ENCODE measurements at regions not wholly inside any gene's neighbourhood (a gene's known extent, or its start where the extent isn't known, plus 50 kb on each side); places are given as distances from the start of the nearest gene placed in this dataset.
A peak's percentile ranks its signal among the peaks of the same experiment; 100 is the strongest.
"Not testable (repeated sequence)": the region's sequence is repeated elsewhere in the genome, so short reads cannot be mapped to it uniquely, and the experiment has no call there.

- H3K9me1 ChIP-seq (ENCODE audit: insufficient read depth, low read length); H3K9ac ChIP-seq (ENCODE audit: low read depth, low read length); H3K23ac ChIP-seq (ENCODE audit: low read depth, low read length); H3K14ac ChIP-seq (replicated peaks; ENCODE audit: low read depth, low read length); H3K79me1 ChIP-seq (ENCODE audit: low read depth in 1 of 2, low read length in 2 of 2); H3K36me3 ChIP-seq (ENCODE audit: control insufficient read depth, insufficient read depth, low read length); intact Hi-C loops (cut with micrococcal nuclease); H2BK20ac ChIP-seq (ENCODE audit: low read depth, low read length); H3K56ac ChIP-seq (ENCODE audit: extremely low read depth, insufficient read depth, low read length); ATAC-seq (ENCODE audit: low read depth); H3K18ac ChIP-seq (ENCODE audit: low read depth, low read length); H3K4me1 ChIP-seq (ENCODE audit: control insufficient read depth, insufficient read depth, low read length); dilution Hi-C loops (cut with HindIII; ENCODE audit: low sequenced_read_pairs, unreplicated experiment); H2BK15ac ChIP-seq (ENCODE audit: low read depth, low read length); H4K8ac ChIP-seq (ENCODE audit: low read depth in 2 of 2, low read length in 2 of 2); H2AFZ ChIP-seq (replicated peaks; ENCODE audit: low read length, poor library complexity); H4K5ac ChIP-seq (ENCODE audit: low read depth, low read length); in situ Hi-C loops (cut with MboI; ENCODE audit: low sequenced_read_pairs); H3K9me3 ChIP-seq (ENCODE audit: control insufficient read depth, insufficient read depth, low read length); H3K27ac ChIP-seq (ENCODE audit: insufficient read depth, low read length); POLR2A ChIA-PET (ENCODE audit: unreplicated experiment); H3K4ac ChIP-seq (ENCODE audit: low read depth, low read length); H2BK120ac ChIP-seq (ENCODE audit: low read depth, low read length); H2AK5ac ChIP-seq (ENCODE audit: low read depth, low read length); H3K27me3 ChIP-seq (ENCODE audit: control insufficient read depth, insufficient read depth, low read length); H2AK9ac ChIP-seq (replicated peaks; ENCODE audit: low read depth, low read length, poor library complexity); H3K4me3 ChIP-seq (ENCODE audit: insufficient read depth, low read depth, low read length); BruUV-seq (replicated peaks); H2BK5ac ChIP-seq (ENCODE audit: low read depth, low read length, poor library complexity, severe bottlenecking); H4K91ac ChIP-seq (ENCODE audit: insufficient read depth, low read depth, low read length); H4K20me1 ChIP-seq (ENCODE audit: insufficient read depth, low read length); H3K4me2 ChIP-seq (ENCODE audit: low read depth, low read length): not testable (repeated sequence)
- DNase-seq = peak; percentile 20
- 8% methylated on average over 2 of the region's 3 CpGs; no CpG with 5 or more reads in 1 of the 2 experiments for WGBS, 2 experiments (ENCODE audit: extremely low coverage in 2 of 2, insufficient read length in 1 of 2)
- TF ChIP-seq CTCF (conservative IDR thresholded peaks at IDR 0.05; ENCODE audit: low read depth, low read length) = peak; percentile 36
- TF ChIP-seq RAD21 (IDR thresholded peaks at IDR 0.05; ENCODE audit: low read length) = peak; percentile 24; the same call in 1 of the 2 replicates
- CTCF ChIA-PET = interaction anchor here (0.6 to 1.1 kb wide), 2 partner anchors 9 to 52 kb away, joined by 3 to 5 read pairs; no protein-coding TSS in a partner anchor
Observed at GRCh38 chr20:22851679-22852346, 183.3 kb upstream of the SSTR4 start.
